Left lung (tissue), 4 donors: ENCODE measurements at regions not wholly inside any gene's neighbourhood (a gene's known extent, or its start where the extent isn't known, plus 50 kb on each side); places are given as distances from the start of the nearest gene placed in this dataset.

Source experiments
- ATAC-seq: fragments of 200-7000 bp; cut with Tn5 transposase; one replicate; pipeline ENCODE4 v1.9.1; 2020; ENCODE audit warnings: moderate library complexity
- DNase-seq, 4 donors: peaks; one replicate each; pipeline ENCODE4 v3.0.0-alpha.2; 2013 to 2020
- H3K27ac ChIP-seq, 2 donors: fragments of 200-600 bp; sonication (generic) in 1 of 2; one replicate each; pipeline versions ENCODE4 v1.5.0 to v1.8.0; 2020 to 2021
- H3K27me3 ChIP-seq, 2 donors: fragments of 200-600 bp; sonication (generic) in 1 of 2; one replicate each; pipeline versions ENCODE4 v1.5.0 to v1.8.0; 2020 to 2021
- H3K36me3 ChIP-seq, 2 donors: fragments of 200-600 bp; sonication (generic) in 1 of 2; one replicate each; pipeline versions ENCODE4 v1.5.0 to v1.8.0; 2020 to 2021
- H3K4me1 ChIP-seq, 2 donors: fragments of 200-600 bp; one replicate each; pipeline ENCODE4 v1.8.0; 2021
- H3K4me3 ChIP-seq, 2 donors: fragments of 200-600 bp; sonication (generic) in 1 of 2; one replicate each; pipeline versions ENCODE4 v1.5.0 to v1.8.0; 2020 to 2021; ENCODE audit warnings: mild to moderate bottlenecking in 1 of 2
- H3K9me3 ChIP-seq, 2 donors: fragments of 200-600 bp; sonication (generic) in 1 of 2; one replicate each; pipeline versions ENCODE4 v1.5.0 to v1.8.0; 2020 to 2021
- intact Hi-C, 2 donors: fragments of 100-400 bp; cut with DNase I; formaldehyde crosslinking; loops; one replicate each; pipeline versions ENCODE4 v1.11.2 to v1.14.2; 2022
- TF ChIP-seq, protein P1 (sequence below), 2 donors: fragments of 200-600 bp; sonication (generic) in 1 of 2; IDR thresholded peaks; one replicate each; pipeline versions ENCODE4 v1.5.0 to v1.8.0; 2021; ENCODE audit warnings: antibody characterized with exemption in 2 of 2
- donor health status: DM: no; HTN: yes; CAD: no.
- donor health status: DM: no; HTN: no; CAD: no.

DNA sequence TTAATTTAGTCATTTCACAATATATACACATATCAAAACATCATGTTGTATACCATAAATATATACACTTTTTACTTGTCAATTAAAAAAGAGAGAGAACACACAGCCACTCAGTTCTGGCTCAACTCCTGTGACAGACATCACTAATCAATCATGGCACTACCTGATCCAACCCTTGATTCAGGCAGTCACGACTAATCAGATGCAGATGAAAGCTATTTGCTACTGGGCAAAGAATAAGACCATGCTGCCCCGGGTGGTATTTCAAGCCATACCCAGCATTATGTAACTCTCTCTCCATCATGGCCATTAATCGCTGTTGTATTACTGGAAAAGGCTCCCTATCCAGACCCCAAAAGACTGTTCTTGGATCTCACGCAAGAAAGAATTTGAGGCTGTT lies 345.7 kb downstream of the HAPSTR1 start:
- H3K27ac ChIP-seq = no peak overlapping the region
- DNase-seq (no peak), ATAC-seq (no peak)
- intact Hi-C loops = no loop called here
- H3K4me3 ChIP-seq = no peak overlapping the region
- H3K36me3 ChIP-seq = no peaks in the 10 kb centered on the region
- no peaks in the 10 kb centered on the region for H3K4me1 ChIP-seq
- H3K9me3 ChIP-seq = peaks cover 0 to 4% of the 10 kb centered on the region in 2 donors
- TF ChIP-seq, protein P1, sequence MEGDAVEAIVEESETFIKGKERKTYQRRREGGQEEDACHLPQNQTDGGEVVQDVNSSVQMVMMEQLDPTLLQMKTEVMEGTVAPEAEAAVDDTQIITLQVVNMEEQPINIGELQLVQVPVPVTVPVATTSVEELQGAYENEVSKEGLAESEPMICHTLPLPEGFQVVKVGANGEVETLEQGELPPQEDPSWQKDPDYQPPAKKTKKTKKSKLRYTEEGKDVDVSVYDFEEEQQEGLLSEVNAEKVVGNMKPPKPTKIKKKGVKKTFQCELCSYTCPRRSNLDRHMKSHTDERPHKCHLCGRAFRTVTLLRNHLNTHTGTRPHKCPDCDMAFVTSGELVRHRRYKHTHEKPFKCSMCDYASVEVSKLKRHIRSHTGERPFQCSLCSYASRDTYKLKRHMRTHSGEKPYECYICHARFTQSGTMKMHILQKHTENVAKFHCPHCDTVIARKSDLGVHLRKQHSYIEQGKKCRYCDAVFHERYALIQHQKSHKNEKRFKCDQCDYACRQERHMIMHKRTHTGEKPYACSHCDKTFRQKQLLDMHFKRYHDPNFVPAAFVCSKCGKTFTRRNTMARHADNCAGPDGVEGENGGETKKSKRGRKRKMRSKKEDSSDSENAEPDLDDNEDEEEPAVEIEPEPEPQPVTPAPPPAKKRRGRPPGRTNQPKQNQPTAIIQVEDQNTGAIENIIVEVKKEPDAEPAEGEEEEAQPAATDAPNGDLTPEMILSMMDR (IDR thresholded peaks at IDR 0.05) = no peak
- H3K27me3 ChIP-seq = no peaks in the 10 kb centered on the region

DNA sequence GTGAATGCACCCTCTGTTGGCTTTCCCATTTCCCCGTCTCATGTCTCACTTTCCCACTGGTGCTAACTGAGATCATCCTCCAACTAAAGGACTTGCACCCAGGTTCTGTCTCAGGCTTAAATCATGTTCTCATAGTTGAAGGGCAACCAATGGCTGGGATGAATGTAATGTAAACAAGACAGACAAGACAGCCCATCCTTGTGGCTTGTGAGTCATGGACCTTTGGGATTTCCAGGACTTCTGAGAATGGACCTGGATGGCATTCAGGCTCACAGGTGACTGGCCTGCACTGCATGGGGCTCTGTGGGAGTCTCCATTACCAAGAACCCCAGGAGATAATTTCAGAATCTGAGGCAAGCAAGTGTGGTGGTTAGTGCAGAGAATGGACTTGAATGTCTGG lies 347.5 kb downstream of the HAPSTR1 start:
- DNase-seq (no peak), ATAC-seq (no peak)
- intact Hi-C loops = no loop called here
- H3K4me3 ChIP-seq = no peak overlapping the region
- TF ChIP-seq, protein P1 (IDR thresholded peaks at IDR 0.05) = no peak
- H3K27ac ChIP-seq = no peak overlapping the region
- no peaks in the 10 kb centered on the region for H3K36me3 ChIP-seq
- H3K27me3 ChIP-seq = no peaks in the 10 kb centered on the region
- no peaks in the 10 kb centered on the region for H3K4me1 ChIP-seq
- peaks cover 0 to 4% of the 10 kb centered on the region in 2 donors for H3K9me3 ChIP-seq

DNA sequence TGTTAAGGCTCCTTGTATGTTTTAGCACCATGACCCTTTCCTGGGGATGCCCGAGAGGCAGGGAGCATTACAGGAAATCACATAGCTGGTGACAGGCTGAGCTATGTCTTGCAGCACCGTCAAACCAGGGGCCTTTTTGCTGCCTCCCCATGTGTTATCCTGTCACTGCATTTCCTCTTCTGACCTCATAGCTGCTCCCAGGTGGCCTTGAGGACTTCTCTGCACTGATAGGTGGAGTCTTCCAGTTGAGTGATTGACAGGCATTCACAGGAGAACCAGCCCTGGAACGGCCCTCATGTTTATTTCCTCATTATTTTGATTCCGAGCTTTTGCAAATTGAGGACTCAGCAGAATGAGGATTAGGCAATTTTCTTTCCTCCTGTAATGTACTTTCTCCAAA lies 349.6 kb downstream of the HAPSTR1 start:
- TF ChIP-seq, protein P1 (IDR thresholded peaks at IDR 0.05) = no peak
- H3K9me3 ChIP-seq = peaks cover 0 to 4% of the 10 kb centered on the region in 2 donors
- H3K36me3 ChIP-seq = no peaks in the 10 kb centered on the region
- intact Hi-C loops = no loop called here
- no peak overlapping the region for H3K27ac ChIP-seq
- peak; percentile 66 for ATAC-seq
- H3K4me3 ChIP-seq = no peak overlapping the region
- DNase-seq = peak in 1 of 4 donors; percentile 8
- H3K27me3 ChIP-seq = no peaks in the 10 kb centered on the region
- H3K4me1 ChIP-seq = no peaks in the 10 kb centered on the region

DNA sequence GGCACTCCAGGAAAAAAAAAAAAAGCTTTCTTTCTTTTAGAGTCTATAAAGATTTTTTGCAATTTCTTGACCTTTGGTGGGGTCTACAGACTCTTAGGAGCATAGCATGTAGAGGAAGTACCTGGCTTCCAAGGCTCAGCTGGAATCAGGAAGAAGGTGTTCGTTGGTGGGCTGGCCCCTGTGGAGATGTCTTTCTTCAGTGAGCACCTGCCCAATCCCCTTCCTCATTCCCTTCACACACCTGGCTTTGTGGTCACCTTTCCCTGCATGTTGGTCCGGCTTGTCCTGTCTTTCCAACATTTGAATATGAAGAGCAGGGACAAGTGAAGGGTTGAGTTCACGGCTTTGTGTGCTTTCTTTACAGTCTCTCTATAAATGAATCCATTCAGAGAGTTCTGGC lies 352.4 kb downstream of the HAPSTR1 start:
- intact Hi-C loops = no loop called here
- DNase-seq (no peak), ATAC-seq (no peak)

DNA sequence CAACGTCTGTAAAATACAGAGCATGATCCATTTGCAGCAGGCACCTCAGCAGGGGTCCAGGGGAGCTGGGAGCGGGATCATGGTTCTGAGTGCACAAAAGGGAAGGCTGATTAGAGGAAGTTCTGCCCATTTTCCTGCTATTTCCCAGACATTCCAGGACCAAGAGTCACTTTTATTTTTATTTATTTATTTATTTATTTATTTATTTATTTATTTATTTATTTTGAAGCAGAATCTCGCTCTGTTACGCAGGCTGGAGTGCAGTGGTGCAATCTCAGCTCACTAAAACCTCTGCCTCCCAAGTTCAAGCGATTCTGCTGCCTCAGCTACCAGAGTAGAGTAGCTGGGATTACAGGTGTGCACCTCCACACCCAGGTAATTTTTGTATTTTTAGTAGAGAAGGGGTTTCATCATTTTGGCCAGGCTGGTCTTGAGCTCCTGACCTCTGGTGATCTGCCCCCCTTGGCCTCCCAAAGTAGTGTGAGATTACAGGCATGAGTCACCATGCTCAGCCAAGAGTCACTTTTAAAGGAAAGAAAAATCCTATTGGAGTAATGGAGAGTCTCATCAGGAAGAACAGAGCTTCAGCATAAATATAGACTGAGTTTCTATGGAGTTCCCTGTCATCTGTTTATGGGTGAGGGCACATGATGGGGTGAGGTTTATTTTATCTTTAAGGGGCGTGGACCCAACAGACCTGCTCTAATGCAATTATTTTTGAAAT lies 355.2 kb downstream of the HAPSTR1 start:
- intact Hi-C loops = no loop called here
- Histone ChIP-seq H3K9me3 (peaks cover 0 to 10% of the 10 kb centered on the region in 2 donors), H3K4me1 (no peaks in the 10 kb centered on the region), H3K27ac (no peak overlapping the region), H3K4me3 (no peak overlapping the region), H3K36me3 (no peaks in the 10 kb centered on the region), H3K27me3 (no peaks in the 10 kb centered on the region)
- ATAC-seq (peak; percentile 76), DNase-seq (no peak)
- TF ChIP-seq, protein P1 (IDR thresholded peaks at IDR 0.05) = no peak

More for the DNA sequence above, 352.4 kb downstream of the HAPSTR1 start:
- Histone ChIP-seq H3K27me3 (no peaks in the 10 kb centered on the region), H3K36me3 (no peaks in the 10 kb centered on the region), H3K4me3 (no peak overlapping the region), H3K9me3 (no peaks in the 10 kb centered on the region), H3K4me1 (no peaks in the 10 kb centered on the region), H3K27ac (no peak overlapping the region)
- TF ChIP-seq, protein P1 (IDR thresholded peaks at IDR 0.05) = no peak
